CD4-positive, alpha-beta T cell treated with Interleukin-21 for 1 hour (primary cell): ENCODE measurements at regions not wholly inside any gene's neighbourhood (a gene's known extent, or its start where the extent isn't known, plus 50 kb on each side); places are given as distances from the start of the nearest gene placed in this dataset.
"Not testable (repeated sequence)": the region's sequence is repeated elsewhere in the genome, so short reads cannot be mapped to it uniquely, and the experiment has no call there.

Experiments
- DNase-seq: peaks from one replicate; pipeline ENCODE4 v3.0.0-alpha.2; 2020

DNA sequence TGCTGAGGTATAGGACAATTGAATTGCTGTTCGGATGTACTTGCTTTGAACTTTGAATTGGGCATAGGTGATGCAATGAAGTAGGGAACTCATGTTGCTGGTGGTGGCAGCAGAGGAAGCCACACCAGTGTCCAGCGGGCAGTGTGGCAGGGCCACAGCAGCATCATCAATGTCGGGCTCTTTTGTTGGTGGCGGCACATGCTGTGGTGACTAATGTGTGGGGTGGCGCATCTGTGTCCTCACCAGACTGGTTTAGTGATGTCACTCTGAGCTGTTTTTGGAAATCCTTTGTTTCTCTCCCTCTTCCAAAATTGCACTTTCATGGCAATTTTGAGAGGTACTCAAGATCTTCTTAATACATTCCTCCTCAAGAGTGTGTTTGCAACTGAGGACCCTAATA lies 187.6 kb downstream of the ETNK1 start:
- no peak for DNase-seq

DNA sequence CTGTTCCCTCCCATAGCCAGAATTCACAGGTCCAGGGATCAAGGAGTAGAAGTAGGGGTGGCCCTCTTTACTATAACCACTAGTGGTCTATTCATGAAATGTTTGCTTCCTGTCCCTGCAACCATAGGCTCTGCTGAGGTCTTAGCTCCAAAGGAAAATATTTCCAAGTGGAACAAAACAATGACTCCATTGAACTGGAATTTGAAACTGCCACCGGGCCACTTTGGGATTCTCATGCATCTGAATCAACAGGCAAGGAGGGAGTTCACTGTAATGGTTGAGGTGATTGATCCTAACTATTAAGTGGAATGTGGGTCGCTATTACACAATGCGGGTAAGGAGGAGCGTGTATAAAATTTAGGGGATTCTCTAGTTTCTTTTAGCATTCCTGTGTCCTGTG lies 197.0 kb downstream of the ETNK1 start:
- DNase-seq, result no peak

DNA sequence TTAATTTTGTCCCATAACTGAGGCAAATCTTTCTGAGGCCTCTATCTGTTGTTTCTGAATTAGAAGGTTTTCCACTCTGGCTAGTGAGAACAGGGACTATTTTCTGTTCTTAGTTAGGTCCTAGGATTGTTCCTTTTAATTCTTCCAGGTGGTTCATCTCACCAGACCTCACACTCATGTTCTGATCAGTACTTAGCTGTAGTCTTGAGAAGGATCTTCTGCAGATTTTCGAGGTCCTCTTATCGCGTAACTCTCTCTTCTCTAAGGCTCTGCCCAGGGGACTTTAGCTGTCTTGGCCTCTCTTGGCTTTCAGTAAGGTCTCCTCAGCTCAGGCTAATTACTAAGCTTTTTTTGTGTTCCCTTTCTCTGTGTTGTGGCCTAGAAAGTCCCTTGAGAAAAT lies 201.1 kb downstream of the ETNK1 start:
- no peak for DNase-seq

DNA sequence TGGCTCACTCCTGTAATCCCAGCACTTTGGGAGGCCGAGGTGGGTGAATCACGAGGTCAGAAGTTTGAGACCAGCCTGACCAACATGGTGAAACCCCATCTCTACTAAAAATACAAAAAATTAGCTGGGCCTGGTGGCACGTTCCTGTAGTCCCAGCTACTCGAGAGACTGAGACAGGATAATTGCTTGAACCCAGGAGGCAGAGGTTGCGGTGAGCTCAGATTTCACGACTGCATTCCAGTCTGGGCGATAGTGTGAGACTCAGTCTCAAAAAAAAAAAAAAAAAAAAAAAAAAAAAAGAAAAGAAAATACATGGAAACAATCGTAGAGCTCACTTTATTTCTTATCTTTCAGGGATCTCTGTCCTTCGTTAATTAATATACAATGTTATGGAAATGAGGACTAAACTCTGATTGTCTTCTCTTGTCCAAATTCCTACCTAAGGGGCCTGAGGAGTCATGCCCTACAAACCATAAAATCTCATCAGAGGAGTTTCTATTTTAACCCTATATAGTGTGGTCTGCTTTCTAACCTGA lies 201.5 kb downstream of the ETNK1 start:
- not testable (repeated sequence) for DNase-seq

DNA sequence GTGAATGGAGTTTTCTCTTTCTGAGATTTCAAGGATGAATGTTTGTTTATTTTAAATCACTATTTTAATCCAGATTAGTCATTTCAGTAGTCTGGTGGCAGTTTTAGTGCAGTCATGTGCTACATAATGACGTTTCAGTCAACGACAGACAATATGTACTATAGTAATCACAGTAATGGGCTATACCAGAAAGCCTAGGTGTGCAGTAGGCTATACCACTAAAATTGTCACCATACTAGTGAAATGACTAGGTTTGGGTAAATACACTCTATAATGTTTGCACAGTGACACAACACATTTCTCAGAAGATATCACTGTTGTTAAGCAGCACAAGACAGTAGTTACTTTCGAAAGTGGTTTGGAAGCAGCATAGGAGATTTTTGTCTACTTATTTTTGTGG lies 203.1 kb downstream of the ETNK1 start:
- DNase-seq, result no peak

DNA sequence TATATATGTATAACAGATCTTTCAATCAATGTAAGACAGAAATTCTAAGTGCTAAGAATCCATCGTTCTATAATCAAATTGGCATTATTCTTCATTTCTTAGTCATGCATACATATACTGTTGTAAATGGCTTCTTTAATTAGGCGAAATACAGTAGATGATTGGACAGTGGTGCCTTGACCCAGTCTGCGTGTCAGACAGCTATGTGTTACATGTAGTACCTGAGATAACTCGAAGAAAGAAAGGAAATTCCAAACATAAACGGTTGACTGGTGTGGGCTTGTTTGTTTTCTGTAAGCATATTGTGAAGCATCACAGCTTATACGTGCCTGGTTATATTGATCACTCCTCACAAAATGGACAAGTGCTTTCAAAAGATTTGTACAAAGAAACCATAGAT lies 210.5 kb downstream of the ETNK1 start:
- no peak for DNase-seq

DNA sequence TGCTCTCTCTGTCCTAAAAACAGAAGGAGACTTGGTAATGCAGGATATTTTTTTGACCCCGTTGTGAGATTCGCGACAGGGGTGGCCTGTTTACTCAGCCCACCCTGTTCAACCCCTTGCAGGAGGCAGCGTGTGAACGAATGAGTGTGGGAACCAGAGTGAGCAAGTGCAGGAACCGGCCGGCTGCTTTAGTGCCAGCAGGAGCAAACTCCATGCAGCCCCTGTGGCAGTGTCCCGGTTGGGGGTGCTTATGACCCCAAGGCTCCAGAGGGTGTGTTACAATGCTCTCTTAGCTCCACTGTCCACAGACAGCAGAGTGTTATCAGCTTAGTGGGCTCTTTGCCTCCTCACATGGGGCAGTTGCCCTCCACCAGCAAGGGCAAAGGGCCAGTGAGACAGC lies 225.2 kb downstream of the ETNK1 start:
- no peak for DNase-seq

DNA sequence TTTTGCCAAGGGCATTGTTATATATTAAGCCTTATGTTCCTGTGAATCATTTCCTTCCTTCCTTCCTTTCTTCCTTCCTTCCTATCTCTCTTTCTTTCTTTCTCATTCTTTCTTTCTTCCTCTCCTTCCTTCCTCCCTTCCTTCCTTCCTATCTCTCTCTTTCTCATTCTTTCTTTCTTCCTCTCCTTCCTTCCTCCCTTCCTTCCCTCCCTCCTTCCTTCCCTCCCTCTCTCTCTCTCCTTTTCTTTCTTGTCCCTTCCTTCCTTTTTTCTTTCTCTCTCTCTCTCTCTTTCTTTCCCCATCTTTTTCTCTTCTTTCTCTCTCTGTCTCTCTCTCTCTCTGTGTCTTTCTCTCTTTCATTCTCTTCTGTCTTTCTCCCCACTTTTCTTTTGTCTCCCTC lies 226.6 kb downstream of the ETNK1 start:
- DNase-seq, result no peak

DNA sequence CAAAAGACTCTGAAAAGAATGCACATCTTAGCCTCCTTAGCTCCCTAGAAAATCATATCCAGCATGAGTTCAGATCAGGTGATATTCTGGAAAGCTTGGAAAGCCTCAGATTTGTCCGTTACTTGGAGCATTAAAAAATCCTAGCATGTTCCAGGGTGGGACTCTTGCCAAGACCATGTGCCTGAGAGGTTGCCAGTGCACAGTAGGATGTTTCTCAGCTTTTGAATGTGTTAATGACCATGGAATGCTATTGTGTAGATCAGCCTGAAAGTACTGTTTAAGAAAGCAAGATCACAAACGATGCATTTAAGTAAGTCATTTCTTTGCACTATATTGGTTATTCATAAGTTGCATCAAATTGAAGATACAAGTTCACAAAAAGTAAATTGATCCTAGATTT lies 230.5 kb downstream of the ETNK1 start:
- no peak for DNase-seq

DNA sequence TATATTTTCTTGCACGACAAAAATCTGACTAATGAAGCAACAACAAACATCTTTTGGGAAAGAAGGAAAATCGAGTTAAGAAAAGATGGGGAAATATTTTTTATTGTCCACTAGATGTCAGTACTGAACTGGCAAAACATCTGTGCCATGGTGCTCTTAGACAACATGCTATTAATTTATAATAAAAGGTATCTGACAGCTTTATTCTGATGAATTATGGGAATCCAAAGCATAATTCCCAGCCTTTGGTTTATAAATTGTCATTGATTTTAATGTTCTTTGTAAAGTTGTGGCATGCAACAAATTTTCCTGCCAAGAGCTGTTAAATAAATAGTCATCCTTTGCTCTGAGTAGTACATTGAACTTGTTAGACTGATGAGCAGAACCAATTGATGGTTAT lies 231.2 kb downstream of the ETNK1 start:
- DNase-seq, result no peak

DNA sequence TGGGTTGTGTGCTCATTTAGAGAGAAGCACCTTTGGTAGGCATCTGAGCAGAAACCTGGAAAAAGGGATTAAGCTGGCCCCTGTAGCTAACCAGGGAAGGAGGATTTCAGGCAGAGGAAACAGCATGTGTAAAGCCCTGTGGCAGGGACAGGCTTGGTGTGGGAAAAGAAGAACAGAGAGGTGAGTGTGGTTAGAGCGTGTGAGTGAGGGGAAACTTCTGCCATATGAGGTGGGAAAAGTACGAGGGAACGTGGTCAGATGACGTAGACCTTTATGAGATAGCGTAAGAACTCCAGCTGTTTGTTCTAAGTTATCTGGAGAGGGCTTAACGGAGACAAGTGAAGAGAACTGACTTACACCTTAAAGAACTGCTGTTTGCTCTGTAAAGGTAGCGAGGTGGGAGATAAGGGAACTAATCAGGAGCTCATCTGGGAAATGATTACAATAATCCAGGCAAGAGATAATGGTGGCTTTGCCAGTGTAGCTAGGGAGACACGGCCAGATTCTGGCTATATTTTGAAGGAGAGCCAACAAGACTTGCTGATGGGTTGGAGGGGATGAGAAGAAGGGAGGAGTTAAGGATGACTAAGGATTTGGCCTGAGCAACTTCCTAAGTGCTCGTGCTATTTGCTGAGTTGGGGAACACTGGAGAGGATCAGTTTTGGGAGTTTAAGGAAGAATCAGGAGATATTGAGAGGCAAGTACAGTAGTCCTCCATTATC lies 234.0 kb downstream of the ETNK1 start:
- no peak for DNase-seq

DNA sequence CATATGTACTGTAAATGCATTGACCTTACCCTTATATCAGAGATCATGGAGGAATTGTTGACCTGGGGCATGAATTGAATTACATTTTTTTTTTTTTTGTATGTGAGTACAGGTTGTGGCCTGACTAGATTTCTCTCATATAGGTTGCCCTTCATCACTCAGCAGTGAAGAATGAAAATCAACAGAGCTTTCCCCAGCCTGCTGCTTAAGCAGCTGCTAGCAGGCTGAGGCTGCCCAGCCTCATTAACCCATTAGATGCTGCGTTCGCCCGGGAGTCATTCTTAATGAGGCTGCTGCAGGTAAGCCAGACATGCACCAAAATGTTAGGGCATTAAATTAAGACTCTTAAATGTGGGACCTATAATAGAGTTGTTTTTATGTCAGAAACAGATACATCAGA lies 236.0 kb downstream of the ETNK1 start:
- no peak for DNase-seq

DNA sequence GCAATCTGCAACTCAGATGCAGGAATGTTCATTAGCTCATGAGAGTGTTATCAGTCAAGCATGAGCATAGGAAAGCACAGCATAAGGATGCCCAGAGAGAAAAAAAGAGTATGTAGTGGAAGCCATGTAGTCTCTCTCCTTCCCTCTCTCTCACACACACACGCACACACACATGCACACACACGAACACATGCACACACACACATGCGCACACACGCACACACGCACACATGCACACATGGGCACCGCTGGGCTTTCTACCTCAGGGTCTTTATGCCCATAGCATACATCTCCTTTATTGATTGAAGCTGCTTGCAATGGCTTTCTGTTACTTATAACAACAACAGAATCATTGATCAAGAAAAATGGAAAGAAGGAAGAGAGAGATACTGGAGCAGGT lies 240.9 kb downstream of the ETNK1 start:
- no peak for DNase-seq

DNA sequence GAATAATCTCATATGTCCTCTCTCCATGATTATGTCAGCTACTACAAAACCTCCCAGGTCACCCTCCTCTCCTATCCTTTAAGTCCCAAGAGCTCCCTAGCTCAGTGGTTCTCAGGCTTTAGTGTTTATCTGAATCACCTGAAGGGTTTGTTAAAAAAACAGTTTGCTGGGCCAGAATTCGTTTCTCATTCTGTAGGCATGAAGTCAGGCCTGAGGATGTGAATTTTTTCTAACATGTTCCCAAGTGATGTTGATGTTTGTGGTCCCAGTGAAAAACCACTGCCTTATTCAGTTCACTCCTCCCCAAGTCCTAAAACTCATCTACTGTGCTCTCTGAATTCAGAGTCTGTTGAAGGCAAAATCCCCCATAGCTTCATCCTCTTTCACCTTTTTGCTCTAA lies 241.4 kb downstream of the ETNK1 start:
- no peak for DNase-seq

DNA sequence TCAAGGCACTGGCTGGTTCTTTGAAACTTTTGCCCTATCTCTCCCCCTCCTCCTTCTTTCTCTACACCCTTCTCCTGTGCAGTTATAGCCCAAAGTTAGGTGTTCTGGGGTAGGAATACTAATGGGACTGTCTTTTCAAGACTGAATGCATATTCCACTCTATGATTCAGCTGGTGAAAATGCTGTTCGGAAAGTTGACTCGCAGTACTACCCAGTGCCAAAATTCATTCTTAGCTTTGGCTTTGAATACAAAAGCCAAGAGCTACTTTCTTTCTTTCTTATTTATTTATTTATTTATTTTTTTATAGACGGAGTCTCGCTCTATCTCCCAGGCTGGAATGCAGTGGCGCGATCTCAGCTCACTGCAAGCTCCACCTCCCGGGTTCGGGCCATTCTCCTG lies 249.2 kb downstream of the ETNK1 start:
- DNase-seq, result no peak

DNA sequence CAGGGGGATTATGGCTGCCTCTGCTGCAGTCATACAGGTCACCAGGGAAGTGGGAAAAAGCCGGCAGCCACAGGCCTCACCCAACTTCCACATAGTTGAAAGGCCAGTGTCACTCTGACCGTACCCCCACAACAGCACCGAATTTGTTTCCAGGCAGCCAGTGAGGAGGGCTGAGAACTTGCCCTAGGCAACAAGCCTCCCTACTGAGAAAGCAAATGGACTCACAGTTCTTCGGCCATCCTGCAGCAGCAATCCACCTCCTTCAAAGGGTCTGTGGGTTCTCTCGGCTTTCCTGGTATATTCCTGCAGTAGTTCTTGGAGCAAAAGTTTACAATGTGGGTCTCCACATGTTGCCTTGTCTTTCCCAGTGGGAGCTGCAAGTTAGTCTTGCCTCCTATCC lies 251.3 kb downstream of the ETNK1 start:
- no peak for DNase-seq

DNA sequence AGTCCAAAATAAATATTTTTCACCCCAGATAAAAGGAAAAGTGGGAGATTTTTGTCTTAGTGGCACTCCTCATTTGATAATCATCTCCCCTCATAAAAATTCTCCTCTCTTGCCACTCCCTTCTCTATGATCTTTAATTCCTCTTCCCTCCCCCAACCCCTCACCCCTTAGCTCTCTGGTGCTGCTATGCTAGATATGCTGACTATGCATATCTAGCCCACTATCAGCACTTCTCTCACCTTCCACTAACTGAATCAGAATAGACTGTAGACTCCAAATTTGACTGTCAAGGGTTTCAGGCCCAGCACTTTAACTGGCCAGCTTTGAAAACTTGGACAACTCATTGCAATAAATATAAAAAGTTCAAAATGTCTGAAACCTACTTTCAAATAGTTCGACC lies 254.2 kb downstream of the ETNK1 start:
- no peak for DNase-seq

DNA sequence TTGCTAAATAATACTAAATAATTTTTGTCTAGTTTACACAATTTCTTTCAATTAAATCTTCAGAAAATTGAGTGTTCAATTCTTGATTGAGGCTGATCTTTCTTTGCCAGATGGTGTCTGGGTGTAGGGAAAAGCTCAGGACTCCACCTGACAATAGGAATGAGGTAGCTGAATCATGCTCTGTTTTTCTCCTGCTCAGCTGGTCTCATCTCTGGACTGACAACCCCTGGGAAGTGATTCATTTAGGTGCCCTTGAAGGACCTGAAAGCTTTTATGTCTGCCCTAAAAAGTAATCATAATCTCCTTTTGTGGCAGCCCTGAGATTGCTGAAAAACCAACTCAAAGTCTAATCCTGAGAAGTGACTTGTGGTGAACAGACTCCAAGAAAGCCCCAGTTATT lies 255.4 kb downstream of the ETNK1 start:
- DNase-seq, result no peak

DNA sequence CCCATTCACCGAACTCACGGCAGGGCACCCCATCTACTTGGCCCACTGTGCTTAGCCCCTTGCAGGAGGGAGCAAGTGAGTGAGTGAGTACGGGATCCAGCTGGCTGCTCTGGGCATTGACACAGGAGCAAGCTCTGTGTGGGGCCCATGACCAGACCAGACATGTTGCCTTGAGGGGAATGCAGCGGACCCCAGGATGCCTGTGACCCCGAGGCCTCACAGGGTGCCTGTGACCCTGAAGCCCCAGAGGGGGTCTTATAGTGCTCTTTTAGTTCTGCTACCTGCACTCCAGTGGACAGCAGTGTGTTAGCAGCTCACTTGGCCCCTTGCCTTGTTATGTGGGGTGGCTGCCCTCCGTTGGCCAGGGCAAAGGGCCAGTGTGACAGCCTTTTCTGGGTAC lies 255.8 kb downstream of the ETNK1 start:
- no peak for DNase-seq

DNA sequence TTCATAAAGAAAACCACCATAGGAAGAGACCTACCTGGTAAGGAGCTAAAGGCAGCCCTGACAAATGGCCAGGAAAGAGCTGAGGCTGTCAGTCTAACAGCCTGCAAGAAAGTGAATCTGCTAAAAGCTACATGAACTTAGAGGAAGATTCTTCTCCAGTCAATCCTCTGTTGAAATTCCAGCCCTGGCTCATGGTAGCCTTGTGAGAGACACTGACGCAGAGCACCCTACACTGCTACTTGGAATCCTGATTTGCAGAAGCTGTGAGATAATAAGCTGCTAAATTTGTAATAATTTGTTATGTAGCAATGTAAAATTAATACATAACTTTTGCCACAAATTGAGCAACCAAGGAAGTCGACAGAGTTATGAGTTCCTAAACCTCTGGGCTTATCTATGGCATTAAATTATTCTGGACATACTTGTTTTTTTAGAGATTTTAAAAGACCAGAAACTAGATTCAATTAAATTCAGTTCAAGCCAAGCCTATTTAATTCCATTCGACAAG lies 257.0 kb downstream of the ETNK1 start:
- DNase-seq, result no peak

DNA sequence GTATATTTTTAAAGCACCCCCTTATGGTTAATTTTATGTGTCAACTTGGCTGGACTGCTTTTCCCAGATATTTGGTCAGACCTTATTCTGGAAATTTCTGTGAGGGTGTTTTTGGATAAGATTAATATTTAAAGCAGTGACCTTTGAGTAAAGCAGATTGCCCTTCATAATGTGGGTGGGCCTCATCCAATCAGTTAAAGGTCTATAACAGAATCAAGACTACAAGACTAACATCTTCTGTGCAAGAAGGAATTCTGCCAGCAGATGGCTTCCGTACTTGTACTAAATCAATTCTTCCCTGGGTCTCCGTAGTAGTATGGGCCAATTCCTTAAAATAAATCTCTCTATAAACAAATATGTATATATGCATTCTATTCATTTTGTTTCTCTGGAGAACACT lies 257.6 kb downstream of the ETNK1 start:
- DNase-seq, result no peak

DNA sequence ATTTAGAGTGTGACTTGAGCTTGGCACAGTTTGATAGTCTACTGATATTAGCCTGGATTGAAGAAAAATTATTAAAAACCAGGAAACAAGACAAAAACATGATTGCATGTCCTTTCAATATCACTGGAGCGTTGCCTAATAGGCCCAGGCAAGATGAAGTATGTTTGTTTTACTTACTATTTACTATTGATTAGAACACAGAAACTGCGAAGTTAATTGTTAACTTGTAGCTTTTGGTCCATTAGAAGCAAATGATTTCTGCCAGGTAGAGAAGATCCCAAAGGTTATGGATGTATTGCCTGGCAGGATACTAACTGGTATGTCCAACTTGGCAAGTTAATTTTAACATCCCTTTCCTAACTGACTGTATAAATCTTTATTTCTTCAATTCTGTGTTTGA lies 268.9 kb downstream of the ETNK1 start:
- no peak for DNase-seq

DNA sequence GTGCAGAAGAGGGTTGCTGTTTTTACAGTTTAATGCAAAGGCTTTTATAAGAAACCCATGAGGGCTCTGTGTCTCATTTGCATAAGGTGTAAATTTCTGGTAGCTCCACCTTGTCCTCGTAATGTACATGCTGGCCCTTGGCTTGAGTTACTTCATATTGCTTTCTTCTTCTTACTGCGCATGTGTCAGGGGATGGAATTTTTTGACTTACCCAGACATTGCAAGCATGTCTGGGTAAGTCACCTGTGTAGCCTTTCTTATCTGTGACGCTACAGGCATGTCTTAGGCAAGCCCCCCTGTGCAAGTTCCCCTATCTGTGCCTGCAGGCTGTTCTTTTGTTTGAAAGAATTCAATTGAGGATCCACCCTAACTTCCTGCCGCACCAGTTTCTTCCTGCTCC lies 274.2 kb downstream of the ETNK1 start:
- DNase-seq, result no peak

DNA sequence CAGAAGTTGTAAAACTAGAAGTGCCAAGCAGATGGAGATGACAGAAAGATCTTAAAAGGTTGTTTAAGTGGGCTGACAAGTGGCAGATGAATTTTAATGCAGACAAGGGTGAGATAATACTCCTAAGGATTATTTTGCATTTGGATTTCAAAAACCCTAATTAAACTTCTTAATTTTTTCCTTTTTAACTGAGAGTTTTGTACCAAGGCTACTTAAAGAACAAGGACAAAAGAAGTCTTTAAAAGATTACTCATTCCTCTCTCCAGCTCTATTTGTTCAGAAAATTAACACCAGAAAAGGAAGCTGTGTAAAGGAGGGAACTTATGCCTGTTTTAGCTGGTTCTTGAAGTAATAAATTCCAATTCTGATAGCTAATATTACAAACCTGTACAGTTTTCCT lies 275.4 kb downstream of the ETNK1 start:
- DNase-seq, result no peak

DNA sequence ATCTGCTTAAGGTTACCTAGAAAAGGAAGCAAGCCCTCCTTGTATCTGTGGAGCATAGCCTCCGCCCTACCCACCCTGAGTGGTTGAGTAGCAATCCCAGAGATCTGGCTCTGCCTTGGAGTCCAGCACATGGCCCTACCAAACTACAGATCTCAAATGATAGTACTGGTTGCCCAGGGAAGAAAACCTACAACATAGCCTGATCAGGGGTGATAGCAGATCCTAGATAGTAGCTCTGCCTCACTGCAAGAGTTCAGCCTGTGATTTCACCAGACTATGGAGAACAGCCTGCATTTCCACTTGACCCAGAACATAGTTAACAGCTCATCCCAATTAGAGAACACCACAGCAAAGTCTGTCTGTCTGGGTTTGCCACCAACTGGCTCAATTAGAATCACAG lies 279.5 kb downstream of the ETNK1 start:
- no peak for DNase-seq
